Nephron progenitor cell (in vitro differentiated cells): ENCODE measurements at regions not wholly inside any gene's neighbourhood (a gene's known extent, or its start where the extent isn't known, plus 50 kb on each side); places are given as distances from the start of the nearest gene placed in this dataset.

ENCODE experiments used
- DNase-seq: peaks from one replicate; pipeline ENCODE4 v3.0.0; 2021
- H3K27ac Mint-ChIP-seq: 2 replicates; pipeline ENCODE4 v1.8.0; 2021; ENCODE audit warnings: mild to moderate bottlenecking, moderate library complexity, mixed read lengths
- H3K27me3 Mint-ChIP-seq: 2 replicates; pipeline ENCODE4 v1.8.0; 2021; ENCODE audit warnings: mild to moderate bottlenecking, low read depth, mixed read lengths; ENCODE audit not compliant: poor library complexity
- H3K36me3 Mint-ChIP-seq: 2 replicates; pipeline ENCODE4 v1.8.0; 2021; ENCODE audit warnings: low read depth, mixed read lengths
- H3K4me1 Mint-ChIP-seq: 2 replicates; pipeline ENCODE4 v1.8.0; 2021; ENCODE audit warnings: mixed read lengths
- H3K4me3 Mint-ChIP-seq: 2 replicates; pipeline ENCODE4 v1.8.0; 2021; ENCODE audit warnings: mild to moderate bottlenecking, moderate library complexity, mixed read lengths
- H3K9me3 Mint-ChIP-seq: 2 replicates; pipeline ENCODE4 v1.8.0; 2021; ENCODE audit warnings: mild to moderate bottlenecking, moderate library complexity, mixed read lengths
- CTCF ChIP-seq: fragments of 200-600 bp; sonication (generic); IDR thresholded peaks from 2 replicates; pipeline ENCODE4 v1.5.0; 2021; ENCODE audit warnings: antibody characterized with exemption

- Mint-ChIP-seq H3K4me3 (no peak overlapping the region), H3K9me3 (no peaks in the 10 kb centered on the region), H3K36me3 (no peaks in the 10 kb centered on the region), H3K27me3 (peaks cover 14% of the 10 kb centered on the region), H3K4me1 (peaks cover 51% of the 10 kb centered on the region), H3K27ac (peak overlapping the region; percentile 74)
- no peak for TF ChIP-seq CTCF
- DNase-seq, result no peak
Observed at GRCh38 chr2:239753401-239753837, 271.7 kb downstream of the NDUFA10 start.

GRCh38 chr2:239752951-239753350, 272.2 kb downstream of the NDUFA10 start:
- H3K9me3 Mint-ChIP-seq, result no peaks in the 10 kb centered on the region
- DNase-seq, result no peak
- peak overlapping the region; percentile 74 for H3K27ac Mint-ChIP-seq
- H3K36me3 Mint-ChIP-seq, result no peaks in the 10 kb centered on the region
- no peak overlapping the region for H3K4me3 Mint-ChIP-seq
- peaks cover 14% of the 10 kb centered on the region for H3K27me3 Mint-ChIP-seq
- TF ChIP-seq CTCF, result no peak
- peaks cover 49% of the 10 kb centered on the region for H3K4me1 Mint-ChIP-seq

- H3K4me3 Mint-ChIP-seq, result no peak overlapping the region
- H3K4me1 Mint-ChIP-seq, result peaks cover 41% of the 10 kb centered on the region
Observed at GRCh38 chr2:239751679-239752355, 273.3 kb downstream of the NDUFA10 start.

GRCh38 chr2:239750929-239751678, 274.0 kb downstream of the NDUFA10 start:
- DNase-seq, result no peak
- Mint-ChIP-seq H3K36me3 (no peaks in the 10 kb centered on the region), H3K27me3 (peaks cover 15% of the 10 kb centered on the region), H3K27ac (no peak overlapping the region), H3K4me1 (peaks cover 45% of the 10 kb centered on the region), H3K9me3 (no peaks in the 10 kb centered on the region), H3K4me3 (no peak overlapping the region)
- TF ChIP-seq CTCF, result no peak

More at GRCh38 chr2:239751679-239752355, 273.3 kb downstream of the NDUFA10 start:
- DNase-seq, result peak; percentile 30
- no peak overlapping the region for H3K27ac Mint-ChIP-seq
- TF ChIP-seq CTCF, result no peak
- no peaks in the 10 kb centered on the region for H3K36me3 Mint-ChIP-seq
- H3K9me3 Mint-ChIP-seq, result no peaks in the 10 kb centered on the region
- peaks cover 14% of the 10 kb centered on the region for H3K27me3 Mint-ChIP-seq

- no peak for DNase-seq
- Mint-ChIP-seq H3K4me1 (peaks cover 54% of the 10 kb centered on the region), H3K9me3 (no peaks in the 10 kb centered on the region), H3K27ac (no peak overlapping the region), H3K36me3 (no peaks in the 10 kb centered on the region), H3K4me3 (no peak overlapping the region), H3K27me3 (peaks cover 10% of the 10 kb centered on the region)
- no peak for TF ChIP-seq CTCF
Observed at GRCh38 chr2:239750045-239750835, 274.9 kb downstream of the NDUFA10 start.
